SK-N-MC (cell line): ENCODE measurements at regions not wholly inside any gene's neighbourhood (a gene's known extent, or its start where the extent isn't known, plus 50 kb on each side); places are given as distances from the start of the nearest gene placed in this dataset.

ENCODE experiments used
- EZH2 ChIP-seq: fragments of 200-600 bp; sonication (generic); IDR thresholded peaks from one replicate; pipeline ENCODE4 v1.6.1; 2017; ENCODE audit warnings: antibody characterized with exemption
- FOXP2 ChIP-seq: optimal IDR thresholded peaks from 2 replicates; pipeline ENCODE3; 2011; ENCODE audit warnings: mild to moderate bottlenecking, moderate library complexity; ENCODE audit not compliant: insufficient read depth; ENCODE audit errors: extremely low read length, control extremely low read depth
- POLR2AphosphoS5 ChIP-seq: IDR thresholded peaks from 2 replicates; pipeline ENCODE4 v1.6.1; 2012; ENCODE audit warnings: mild to moderate bottlenecking, low read depth, low read length, borderline replicate concordance

GRCh38 chr4:125650557-125650956, 335.8 kb downstream of the FAT4 start:
- no peak for TF ChIP-seq EZH2
- TF ChIP-seq POLR2AphosphoS5, result no peak
- TF ChIP-seq FOXP2, result no peak
